Left ventricle myocardium inferior (tissue), 1 donor: ENCODE measurements at regions not wholly inside any gene's neighbourhood (a gene's known extent, or its start where the extent isn't known, plus 50 kb on each side); places are given as distances from the start of the nearest gene placed in this dataset.

ENCODE experiments used
- DNase-seq: peaks from one replicate; pipeline ENCODE4 v3.0.0-alpha.2; 2020
- H3K27ac ChIP-seq: fragments of 200-600 bp; replicated peaks from 2 replicates; pipeline ENCODE4 v1.8.0; 2021
- H3K27me3 ChIP-seq: fragments of 200-600 bp; 2 replicates; pipeline ENCODE4 v1.8.0; 2021; ENCODE audit warnings: low read depth
- H3K36me3 ChIP-seq: fragments of 200-600 bp; 2 replicates; pipeline ENCODE4 v1.8.0; 2021
- H3K4me1 ChIP-seq: fragments of 200-600 bp; 2 replicates; pipeline ENCODE4 v1.8.0; 2021
- H3K4me3 ChIP-seq: fragments of 200-600 bp; 2 replicates; pipeline ENCODE4 v1.8.0; 2021; ENCODE audit warnings: mild to moderate bottlenecking, moderate library complexity
- H3K9me3 ChIP-seq: fragments of 200-600 bp; replicated peaks from 2 replicates; pipeline ENCODE4 v1.8.0; 2021
- CTCF ChIP-seq: fragments of 200-600 bp; IDR thresholded peaks from 2 replicates; pipeline ENCODE4 v1.8.0; 2021; ENCODE audit warnings: antibody characterized with exemption, mild to moderate bottlenecking, borderline replicate concordance
- intact Hi-C: fragments of 100-400 bp; cut with micrococcal nuclease; formaldehyde crosslinking; loops from one replicate; pipeline ENCODE4 v1.11.0; 2022
- donor health status: DM: no; HTN: yes; CAD: no; lungs with severe emphysema.

DNA sequence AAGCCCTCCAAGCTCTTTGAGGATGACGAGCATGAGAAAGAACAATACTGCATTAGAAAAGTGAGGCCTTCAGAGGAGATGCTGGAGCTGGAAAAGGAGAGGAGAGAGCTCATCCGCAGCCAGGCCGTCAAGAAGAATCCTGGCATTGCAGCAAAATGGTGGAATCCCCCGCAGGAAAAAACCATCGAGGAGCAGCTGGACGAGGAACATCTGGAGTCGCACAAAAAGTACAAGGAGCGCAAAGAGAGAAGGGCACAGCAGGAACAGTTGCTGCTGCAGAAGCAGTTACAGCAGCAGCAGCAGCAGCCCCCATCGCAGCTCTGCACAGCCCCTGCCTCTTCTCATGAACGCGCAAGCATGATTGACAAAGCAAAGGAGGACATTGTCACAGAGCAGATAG is 71.2 kb downstream of the C9orf152 start:
- H3K27me3 ChIP-seq = no peaks in the 10 kb centered on the region
- H3K9me3 ChIP-seq = no peaks in the 10 kb centered on the region
- intact Hi-C loops = no loop called here
- peaks cover 100% of the 10 kb centered on the region for H3K4me1 ChIP-seq
- H3K27ac ChIP-seq = peak overlapping the region; percentile 23
- no peak for TF ChIP-seq CTCF
- H3K4me3 ChIP-seq = no peak overlapping the region
- H3K36me3 ChIP-seq = peaks cover 48% of the 10 kb centered on the region
- DNase-seq = no peak

GRCh38 chr9:110140276-110140675 is 67.7 kb downstream of the C9orf152 start:
- TF ChIP-seq CTCF = peak; percentile 10
- no peaks in the 10 kb centered on the region for H3K27me3 ChIP-seq
- no peak overlapping the region for H3K4me3 ChIP-seq
- intact Hi-C loops = loop anchor here (10.0 kb wide), 1 partner anchor 65 kb away; no protein-coding TSS in a partner anchor
- peaks cover 48% of the 10 kb centered on the region for H3K36me3 ChIP-seq
- peaks cover 100% of the 10 kb centered on the region for H3K4me1 ChIP-seq
- DNase-seq = no peak
- peak overlapping the region; percentile 60 for H3K27ac ChIP-seq
- no peaks in the 10 kb centered on the region for H3K9me3 ChIP-seq

DNA sequence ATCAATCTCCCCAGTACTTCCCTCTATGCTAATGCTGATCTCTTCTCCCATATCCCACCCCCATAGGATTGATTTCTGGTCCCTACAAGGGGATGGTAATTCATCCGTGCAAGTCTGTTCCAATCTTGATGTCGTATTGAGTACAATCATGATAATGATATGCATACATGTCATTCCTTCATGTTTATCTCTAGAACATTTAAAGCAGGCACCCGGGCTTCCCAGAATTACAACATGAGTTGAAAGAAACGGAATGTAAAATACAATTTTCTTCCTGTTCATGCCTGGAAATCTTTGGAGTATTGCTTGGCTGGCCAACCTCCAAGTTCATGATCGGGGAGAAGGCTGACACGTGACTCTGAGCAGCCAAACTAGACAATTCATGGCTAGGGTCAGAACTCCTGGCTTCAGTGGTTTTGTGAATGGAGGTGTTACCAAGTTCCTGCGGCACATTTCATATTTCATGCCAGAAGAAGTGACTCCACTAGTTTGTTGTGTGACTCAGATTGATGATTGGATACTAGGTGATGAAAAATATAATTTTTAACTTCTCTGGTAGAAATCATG is 66.6 kb downstream of the C9orf152 start:
- no peaks in the 10 kb centered on the region for H3K9me3 ChIP-seq
- H3K36me3 ChIP-seq = peaks cover 45% of the 10 kb centered on the region
- no peaks in the 10 kb centered on the region for H3K27me3 ChIP-seq
- peak overlapping the region; percentile 60 for H3K27ac ChIP-seq
- DNase-seq = no peak
- peaks cover 100% of the 10 kb centered on the region for H3K4me1 ChIP-seq
- no peak for TF ChIP-seq CTCF
- intact Hi-C loops = loop anchor here (10.0 kb wide), 1 partner anchor 67 kb away; no protein-coding TSS in a partner anchor
- no peak overlapping the region for H3K4me3 ChIP-seq

- intact Hi-C loops = loop anchor here (10.0 kb wide), 1 partner anchor 67 kb away; no protein-coding TSS in a partner anchor
- DNase-seq = no peak
Measured at GRCh38 chr9:110142253-110142652, 65.7 kb downstream of the C9orf152 start.

DNA sequence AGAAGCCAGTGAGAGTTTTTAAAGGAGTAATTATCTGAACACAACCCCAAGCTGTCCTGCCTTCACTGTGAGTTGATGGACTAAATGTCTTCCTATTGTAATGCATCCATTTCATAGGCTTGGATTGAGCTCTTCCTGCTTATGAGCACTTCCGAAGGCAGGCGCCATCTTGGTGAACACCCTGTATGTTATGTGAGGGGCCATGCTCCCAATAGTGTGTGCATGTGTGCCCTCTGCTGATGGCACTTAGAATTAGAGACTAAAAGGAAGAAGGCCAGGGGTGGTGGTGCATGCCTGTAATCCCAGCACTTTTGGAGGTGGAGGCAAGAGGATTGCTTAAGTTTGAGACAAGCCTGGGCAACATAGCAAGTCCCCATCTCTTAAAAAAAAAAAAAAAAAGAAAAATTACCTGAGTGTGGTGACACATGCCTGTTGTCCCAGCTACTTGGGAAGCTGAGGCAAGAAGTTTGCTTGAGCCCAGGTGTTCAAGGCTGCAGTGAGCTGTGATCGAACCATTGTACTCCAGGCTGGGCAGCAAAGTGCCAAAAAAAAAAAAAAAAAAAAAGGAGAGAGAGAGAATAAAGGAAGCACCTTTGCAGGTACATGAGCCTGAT is 65.0 kb downstream of the C9orf152 start:
- DNase-seq = no peak
- H3K9me3 ChIP-seq = no peaks in the 10 kb centered on the region
- H3K27me3 ChIP-seq = no peaks in the 10 kb centered on the region
- H3K4me1 ChIP-seq = peaks cover 100% of the 10 kb centered on the region
- H3K36me3 ChIP-seq = peaks cover 28% of the 10 kb centered on the region
- H3K4me3 ChIP-seq = peak overlapping the region; percentile 14
- TF ChIP-seq CTCF = no peak
- intact Hi-C loops = loop anchor here (10.0 kb wide), 1 partner anchor 68 kb away; no protein-coding TSS in a partner anchor
- peak overlapping the region; percentile 60 for H3K27ac ChIP-seq

More at GRCh38 chr9:110142253-110142652, 65.7 kb downstream of the C9orf152 start:
- peaks cover 35% of the 10 kb centered on the region for H3K36me3 ChIP-seq
- no peak for TF ChIP-seq CTCF
- no peaks in the 10 kb centered on the region for H3K27me3 ChIP-seq
- H3K4me3 ChIP-seq = peak overlapping the region; percentile 14
- H3K4me1 ChIP-seq = peaks cover 100% of the 10 kb centered on the region
- no peaks in the 10 kb centered on the region for H3K9me3 ChIP-seq
- H3K27ac ChIP-seq = peak overlapping the region; percentile 60
